HepG2 (cell line): ENCODE measurements at regions not wholly inside any gene's neighbourhood (a gene's known extent, or its start where the extent isn't known, plus 50 kb on each side); places are given as distances from the start of the nearest gene placed in this dataset.

ENCODE experiments used
- ATAC-seq: fragments of 200-7000 bp; cut with Tn5 transposase; 3 replicates; pipeline ENCODE4 v1.9.1; 2020; ENCODE audit warnings: mild to moderate bottlenecking, moderate library complexity
- BruUV-seq: library from RNA; stranded (reverse); fragments of 400-500 nt; replicated peaks from 2 replicates; lab custom pipeline; 2021; lab: Mats Ljungman, UMichigan
- CTCF ChIA-PET: fragments of 300-600 bp; formaldehyde crosslinking; extraction: SDS; loops from one replicate; lab custom pipeline; 2021; ENCODE audit warnings: low total read pairs, inconsistent platforms, low intra/inter-chr PET ratio; lab: Yijun Ruan, JAX
- POLR2A ChIA-PET: fragments of 350-600 bp; sonication (Branson Sonifier 250); formaldehyde crosslinking; loops from one replicate; lab custom pipeline; 2020; ENCODE audit warnings: antibody characterized with exemption, inconsistent platforms; lab: Yijun Ruan, JAX
- DNase-seq: peaks from one replicate; pipeline ENCODE4 v3.0.0-alpha.2; 2015; ENCODE audit warnings: low spot score
- FAIRE-seq: peaks from 3 replicates; lab custom pipeline; 2011; peaks lifted over from hg19 to GRCh38; lab: Jason Lieb, UNC
- H2AFZ ChIP-seq: one replicate; pipeline ENCODE4 v1.6.1; 2011; ENCODE audit warnings: low read length, inconsistent platforms
- H3K27ac ChIP-seq: fragments of 300-600 bp; 3 replicates; pipeline ENCODE4 v1.8.0; 2011; ENCODE audit warnings: mixed run types, mild to moderate bottlenecking, mixed read lengths, low read length, inconsistent platforms; ENCODE audit not compliant: insufficient read depth; ENCODE audit errors: extremely low read length
- H3K27me3 ChIP-seq, 2 experiments: fragments of 200-600 bp in 1 of 2; 2 replicates in 1 of 2; 3 replicates in 1 of 2; pipeline versions ENCODE4 v1.6.0 to v1.8.0; 2011; ENCODE audit warnings: low read length in 2 of 2, mild to moderate bottlenecking in 2 of 2, moderate library complexity in 2 of 2, inconsistent platforms in 1 of 2; ENCODE audit not compliant: insufficient read depth in 2 of 2, control insufficient read depth in 1 of 2
- H3K36me3 ChIP-seq, 2 experiments: fragments of 200-600 bp in 1 of 2; replicated peaks in 1 of 2; 2 replicates in 1 of 2; 3 replicates in 1 of 2; pipeline versions ENCODE4 v1.5.1 to v1.8.0; 2011; ENCODE audit warnings: low read length in 2 of 2, inconsistent platforms in 1 of 2; ENCODE audit not compliant: insufficient read depth in 2 of 2, control insufficient read depth in 1 of 2
- H3K4me1 ChIP-seq: 2 replicates; pipeline ENCODE4 v1.5.1; 2012; ENCODE audit warnings: low read length, inconsistent platforms; ENCODE audit not compliant: insufficient read depth
- H3K4me2 ChIP-seq: 2 replicates; pipeline ENCODE4 v1.6.0; 2011; ENCODE audit warnings: low read depth, low read length, inconsistent platforms
- H3K4me3 ChIP-seq, 3 experiments: fragments of 200-600 bp in 1 of 3; sonication (generic), shearing (Covaris generic) in 1 of 3; replicated peaks in 1 of 3; 2 replicates each; pipeline ENCODE4 v1.5.1; 2011 to 2016; ENCODE audit warnings: low read length in 3 of 3, inconsistent platforms in 2 of 3, low read depth in 2 of 3, mild to moderate bottlenecking in 2 of 3, control low read depth in 1 of 3, mixed read lengths in 1 of 3; ENCODE audit not compliant: insufficient read depth in 1 of 3
- H3K79me2 ChIP-seq: one replicate; pipeline ENCODE4 v1.6.1; 2011; ENCODE audit warnings: low read length, inconsistent platforms; ENCODE audit not compliant: insufficient read depth
- H3K9ac ChIP-seq: 2 replicates; pipeline ENCODE4 v1.6.0; 2011; ENCODE audit warnings: mild to moderate bottlenecking, low read depth, low read length, inconsistent platforms; ENCODE audit not compliant: insufficient read depth
- H3K9me3 ChIP-seq: 2 replicates; pipeline ENCODE4 v1.5.1; 2012; ENCODE audit warnings: mild to moderate bottlenecking, low read length
- H4K20me1 ChIP-seq: 2 replicates; pipeline ENCODE4 v1.6.0; 2011; ENCODE audit warnings: inconsistent platforms, mild to moderate bottlenecking, low read length, moderate library complexity; ENCODE audit not compliant: insufficient read depth
- ARID2 ChIP-seq: sonication (generic); formaldehyde crosslinking; IDR thresholded peaks from 2 replicates; pipeline ENCODE4 v1.8.1; 2022; ENCODE audit warnings: mild to moderate bottlenecking, missing genetic modification reagents, borderline replicate concordance
- BRF2 ChIP-seq: sonication (generic); formaldehyde crosslinking; IDR thresholded peaks from 2 replicates; pipeline ENCODE4 v1.8.1; 2022; ENCODE audit warnings: mild to moderate bottlenecking, missing genetic modification reagents
- EEA1 ChIP-seq: sonication (generic); formaldehyde crosslinking; IDR thresholded peaks from 2 replicates; pipeline ENCODE4 v1.5.1; 2020; ENCODE audit warnings: mild to moderate bottlenecking, missing genetic modification reagents, borderline replicate concordance
- HMGXB4 ChIP-seq, 2 experiments: sonication (generic) in 1 of 2; formaldehyde crosslinking in 1 of 2; IDR thresholded peaks; 2 replicates each; pipeline versions ENCODE4 v1.4.0 to v1.6.1; 2018 to 2020; ENCODE audit warnings: missing genetic modification reagents in 2 of 2, borderline replicate concordance in 1 of 2, low read depth in 1 of 2, mild to moderate bottlenecking in 1 of 2, missing biosample characterization in 1 of 2
- IKZF5 ChIP-seq: IDR thresholded peaks from 2 replicates; pipeline ENCODE4 v1.6.1; 2018; ENCODE audit warnings: missing genetic modification reagents, mild to moderate bottlenecking, missing compliant biosample characterization
- MAZ ChIP-seq, 2 experiments: sonication (generic) in 1 of 2; formaldehyde crosslinking in 1 of 2; IDR thresholded peaks; 2 replicates each; pipeline versions ENCODE4 v1.5.0 to v1.6.1; 2012 to 2020; ENCODE audit warnings: low read depth in 2 of 2, mild to moderate bottlenecking in 2 of 2, borderline replicate concordance in 1 of 2, improper control_type of control experiment in 1 of 2, low read length in 1 of 2, missing genetic modification reagents in 1 of 2, moderate library complexity in 1 of 2
- MYPOP ChIP-seq: sonication (generic); formaldehyde crosslinking; IDR thresholded peaks from 2 replicates; pipeline ENCODE4 v1.8.1; 2023; ENCODE audit warnings: mild to moderate bottlenecking, moderate library complexity, missing genetic modification reagents
- SNRNP70 ChIP-seq: fragments of 200-400 bp; formaldehyde crosslinking; IDR thresholded peaks from 2 replicates; pipeline ENCODE4 v1.6.1; 2017; ENCODE audit warnings: mild to moderate bottlenecking, low read depth, low read length, moderate library complexity
- TRAFD1 ChIP-seq: sonication (generic); formaldehyde crosslinking; IDR thresholded peaks from 2 replicates; pipeline ENCODE4 v1.5.1; 2020; ENCODE audit warnings: missing genetic modification reagents, mild to moderate bottlenecking, borderline replicate concordance
- ZBTB34 ChIP-seq: sonication (generic); formaldehyde crosslinking; IDR thresholded peaks from 2 replicates; pipeline ENCODE4 v1.8.0; 2022; ENCODE audit warnings: mild to moderate bottlenecking, missing genetic modification reagents
- ZNF235 ChIP-seq: sonication (generic); formaldehyde crosslinking; IDR thresholded peaks from 2 replicates; pipeline ENCODE4 v1.8.1; 2023; ENCODE audit warnings: mild to moderate bottlenecking, missing genetic modification reagents, borderline replicate concordance
- ZNF264 ChIP-seq: sonication (generic); formaldehyde crosslinking; IDR thresholded peaks from 2 replicates; pipeline ENCODE4 v1.4.0; 2020; ENCODE audit warnings: missing genetic modification reagents
- ZNF292 ChIP-seq: sonication (generic); formaldehyde crosslinking; IDR thresholded peaks from 2 replicates; pipeline ENCODE4 v1.8.1; 2022; ENCODE audit warnings: mild to moderate bottlenecking, low read depth, missing genetic modification reagents, borderline replicate concordance
- ZNF337 ChIP-seq: sonication (generic); formaldehyde crosslinking; IDR thresholded peaks from 2 replicates; pipeline ENCODE4 v1.5.1; 2020; ENCODE audit warnings: missing genetic modification reagents, low read depth, mild to moderate bottlenecking, borderline replicate concordance
- ZNF33A ChIP-seq: sonication (generic); formaldehyde crosslinking; IDR thresholded peaks from 2 replicates; pipeline ENCODE4 v1.5.1; 2020; ENCODE audit warnings: missing genetic modification reagents, mild to moderate bottlenecking, moderate library complexity, borderline replicate concordance
- WGBS: methylation state at CpG from one replicate; pipeline ENCODE4 v1.1.6; 2017; ENCODE audit warnings: low lambda C conversion rate; 5-methylcytosine and 5-hydroxymethylcytosine counted together
- in situ Hi-C: cut with HindIII; loops from 2 replicates; pipeline ENCODE4 v1.10.0; 2017; ENCODE audit warnings: low pct_unique_long_range_greater_than_20kb; ENCODE audit not compliant: extremely low pct_ligation_motif_present
- intact Hi-C: fragments of 100-400 bp; cut with micrococcal nuclease; formaldehyde crosslinking; loops from one replicate; pipeline ENCODE4 v1.10.0; 2022; ENCODE audit not compliant: unreplicated experiment

- no peak for FAIRE-seq
- POLR2A ChIA-PET, result no interaction called here
- H3K36me3 ChIP-seq, result no peaks in the 10 kb centered on the region
- H3K4me1 ChIP-seq, result no peaks in the 10 kb centered on the region
- DNase-seq, result no peak
- no peaks in the 10 kb centered on the region for H3K79me2 ChIP-seq
- H3K4me3 ChIP-seq, result no peak overlapping the region
- intact Hi-C loops (no loop called here), in situ Hi-C loops (no loop called here)
- no TSS peak for BruUV-seq
- no peaks in the 10 kb centered on the region for H4K20me1 ChIP-seq
- no peak for ATAC-seq
- WGBS, result 3% methylated on average over 2 of the region's 2 CpGs
- no peak overlapping the region for H3K27ac ChIP-seq
- H3K27me3 ChIP-seq, result no peaks in the 10 kb centered on the region
- H2AFZ ChIP-seq, result no peak overlapping the region
- no peak overlapping the region for H3K9ac ChIP-seq
- 0 out of 2 replicates have a peak, but pooled peaks cover 5% of the 10 kb centered on the region for H3K9me3 ChIP-seq
- no peak overlapping the region for H3K4me2 ChIP-seq
- CTCF ChIA-PET, result no interaction called here
- no peak for TF ChIP-seq BRF2
- no peak for TF ChIP-seq TRAFD1 (CRISPR knock-in tag)
- no peak for TF ChIP-seq HMGXB4 (CRISPR knock-in tag; IDR thresholded peaks at IDR 0.05; ENCODE audit: borderline replicate concordance in 1 of 2, low read depth in 1 of 2)
- no peak for TF ChIP-seq ZBTB34 (CRISPR knock-in tag)
- no peak for TF ChIP-seq ZNF264
- TF ChIP-seq ZNF235 (CRISPR knock-in tag), result no peak
- no peak for TF ChIP-seq EEA1 (CRISPR knock-in tag)
- TF ChIP-seq MAZ (IDR thresholded peaks at IDR 0.05; ENCODE audit: borderline replicate concordance, low read depth, low read length), result no peak
- no peak for TF ChIP-seq MAZ (CRISPR knock-in tag; IDR thresholded peaks at IDR 0.05; ENCODE audit: low read depth)
- no peak for TF ChIP-seq ZNF337 (CRISPR knock-in tag)
- TF ChIP-seq IKZF5, result no peak
- TF ChIP-seq ZNF33A (CRISPR knock-in tag), result no peak
- no peak for TF ChIP-seq MYPOP (CRISPR knock-in tag)
- no peak for TF ChIP-seq ARID2 (CRISPR knock-in tag)
- TF ChIP-seq ZNF292, result no peak
- no peak for TF ChIP-seq SNRNP70
Measured at GRCh38 chr1:233523047-233523446, 90.9 kb upstream of the KCNK1 start.
